ENCODE measurements at regions not wholly inside any gene's neighbourhood (a gene's known extent, or its start where the extent isn't known, plus 50 kb on each side); places are given as distances from the start of the nearest gene placed in this dataset.

- TF ChIP-seq, protein P1, sequence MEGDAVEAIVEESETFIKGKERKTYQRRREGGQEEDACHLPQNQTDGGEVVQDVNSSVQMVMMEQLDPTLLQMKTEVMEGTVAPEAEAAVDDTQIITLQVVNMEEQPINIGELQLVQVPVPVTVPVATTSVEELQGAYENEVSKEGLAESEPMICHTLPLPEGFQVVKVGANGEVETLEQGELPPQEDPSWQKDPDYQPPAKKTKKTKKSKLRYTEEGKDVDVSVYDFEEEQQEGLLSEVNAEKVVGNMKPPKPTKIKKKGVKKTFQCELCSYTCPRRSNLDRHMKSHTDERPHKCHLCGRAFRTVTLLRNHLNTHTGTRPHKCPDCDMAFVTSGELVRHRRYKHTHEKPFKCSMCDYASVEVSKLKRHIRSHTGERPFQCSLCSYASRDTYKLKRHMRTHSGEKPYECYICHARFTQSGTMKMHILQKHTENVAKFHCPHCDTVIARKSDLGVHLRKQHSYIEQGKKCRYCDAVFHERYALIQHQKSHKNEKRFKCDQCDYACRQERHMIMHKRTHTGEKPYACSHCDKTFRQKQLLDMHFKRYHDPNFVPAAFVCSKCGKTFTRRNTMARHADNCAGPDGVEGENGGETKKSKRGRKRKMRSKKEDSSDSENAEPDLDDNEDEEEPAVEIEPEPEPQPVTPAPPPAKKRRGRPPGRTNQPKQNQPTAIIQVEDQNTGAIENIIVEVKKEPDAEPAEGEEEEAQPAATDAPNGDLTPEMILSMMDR (IDR thresholded peaks at IDR 0.05; ENCODE audit: low read depth, low read length, poor library complexity, severe bottlenecking) = no peak
- TF ChIP-seq EZH2phosphoT487 (IDR thresholded peaks at IDR 0.05; ENCODE audit: borderline replicate concordance, low read length) = no peak
Observed at GRCh38 chr10:88126699-88127098, 263.3 kb downstream of the PTEN start.

All from DOHH2 (cell line).